ENCODE measurements at regions not wholly inside any gene's neighbourhood (a gene's known extent, or its start where the extent isn't known, plus 50 kb on each side); places are given as distances from the start of the nearest gene placed in this dataset.
"Not testable (repeated sequence)": the region's sequence is repeated elsewhere in the genome, so short reads cannot be mapped to it uniquely, and the experiment has no call there.

DNA sequence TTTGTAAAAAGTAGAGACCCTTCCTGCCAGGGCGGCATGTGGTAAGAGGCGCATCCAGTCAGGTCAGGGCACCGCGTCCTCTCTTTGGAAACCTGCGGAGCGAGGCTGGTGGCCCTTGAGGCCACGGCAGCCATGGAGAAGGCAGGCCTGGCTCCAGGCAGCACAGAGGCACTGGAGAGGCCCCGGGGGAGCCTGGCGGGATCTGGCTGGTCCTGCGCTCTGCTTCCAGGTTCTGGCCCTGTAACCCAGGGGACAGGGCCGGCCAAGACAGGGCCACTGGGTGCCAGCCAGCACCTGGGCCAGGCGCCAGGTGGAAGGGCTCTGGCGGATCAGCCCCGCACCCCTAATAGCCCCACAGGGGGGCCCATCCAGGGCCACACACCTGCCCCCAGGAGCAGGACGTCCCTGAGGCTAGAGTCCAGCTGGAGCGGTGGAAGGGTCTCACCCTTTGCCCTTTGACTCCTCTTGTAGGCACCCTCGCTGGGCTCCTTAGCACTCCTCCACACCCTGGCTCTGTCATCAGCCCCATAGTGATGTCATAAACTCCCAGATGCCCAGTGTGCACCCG is 272.4 kb upstream of the NRSN1 start:
- TF ChIP-seq, protein P1, sequence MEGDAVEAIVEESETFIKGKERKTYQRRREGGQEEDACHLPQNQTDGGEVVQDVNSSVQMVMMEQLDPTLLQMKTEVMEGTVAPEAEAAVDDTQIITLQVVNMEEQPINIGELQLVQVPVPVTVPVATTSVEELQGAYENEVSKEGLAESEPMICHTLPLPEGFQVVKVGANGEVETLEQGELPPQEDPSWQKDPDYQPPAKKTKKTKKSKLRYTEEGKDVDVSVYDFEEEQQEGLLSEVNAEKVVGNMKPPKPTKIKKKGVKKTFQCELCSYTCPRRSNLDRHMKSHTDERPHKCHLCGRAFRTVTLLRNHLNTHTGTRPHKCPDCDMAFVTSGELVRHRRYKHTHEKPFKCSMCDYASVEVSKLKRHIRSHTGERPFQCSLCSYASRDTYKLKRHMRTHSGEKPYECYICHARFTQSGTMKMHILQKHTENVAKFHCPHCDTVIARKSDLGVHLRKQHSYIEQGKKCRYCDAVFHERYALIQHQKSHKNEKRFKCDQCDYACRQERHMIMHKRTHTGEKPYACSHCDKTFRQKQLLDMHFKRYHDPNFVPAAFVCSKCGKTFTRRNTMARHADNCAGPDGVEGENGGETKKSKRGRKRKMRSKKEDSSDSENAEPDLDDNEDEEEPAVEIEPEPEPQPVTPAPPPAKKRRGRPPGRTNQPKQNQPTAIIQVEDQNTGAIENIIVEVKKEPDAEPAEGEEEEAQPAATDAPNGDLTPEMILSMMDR (IDR thresholded peaks at IDR 0.05) = not testable (repeated sequence)
- not testable (repeated sequence) for TF ChIP-seq POLR2A (IDR thresholded peaks at IDR 0.05)
